Calu3 (cell line): ENCODE measurements at regions not wholly inside any gene's neighbourhood (a gene's known extent, or its start where the extent isn't known, plus 50 kb on each side); places are given as distances from the start of the nearest gene placed in this dataset.

Experiments
- BruUV-seq: library from RNA; stranded (reverse); fragments of 400-500 nt; replicated peaks from 2 replicates; lab custom pipeline; 2021; lab: Mats Ljungman, UMichigan
- CTCF ChIA-PET: fragments of 300-600 bp; sonication (Branson Sonifier 250); formaldehyde crosslinking; loops from one replicate; lab custom pipeline; 2022; ENCODE audit warnings: antibody characterized with exemption; lab: Charles Lee
- DNase-seq: peaks from one replicate; pipeline ENCODE4 v3.0.0; 2022
- H3K27ac Mint-ChIP-seq: one replicate; pipeline ENCODE4 v1.8.0; 2022; ENCODE audit warnings: mixed read lengths; ENCODE audit not compliant: unreplicated experiment
- H3K27me3 Mint-ChIP-seq: one replicate; pipeline ENCODE4 v1.8.0; 2022; ENCODE audit warnings: mixed read lengths; ENCODE audit not compliant: unreplicated experiment
- H3K36me3 Mint-ChIP-seq: one replicate; pipeline ENCODE4 v1.8.0; 2022; ENCODE audit warnings: mild to moderate bottlenecking, moderate library complexity, mixed read lengths; ENCODE audit not compliant: insufficient read depth, unreplicated experiment
- H3K4me1 Mint-ChIP-seq: one replicate; pipeline ENCODE4 v1.8.0; 2022; ENCODE audit warnings: mild to moderate bottlenecking, low read depth, mixed read lengths; ENCODE audit not compliant: unreplicated experiment
- H3K4me3 Mint-ChIP-seq: one replicate; pipeline ENCODE4 v1.8.0; 2022; ENCODE audit warnings: mild to moderate bottlenecking, low read depth, moderate library complexity, mixed read lengths; ENCODE audit not compliant: unreplicated experiment
- H3K9me3 Mint-ChIP-seq: one replicate; pipeline ENCODE4 v1.8.0; 2022; ENCODE audit warnings: low read depth, mixed read lengths; ENCODE audit not compliant: unreplicated experiment
- intact Hi-C: fragments of 100-400 bp; cut with micrococcal nuclease; formaldehyde crosslinking; loops from one replicate; pipeline ENCODE4 v1.10.0; 2022; ENCODE audit not compliant: unreplicated experiment
- TF ChIP-seq, protein P1 (sequence below): fragments of 200-600 bp; IDR thresholded peaks from one replicate; pipeline ENCODE4 v1.8.0; 2022; ENCODE audit warnings: antibody characterized with exemption; ENCODE audit not compliant: unreplicated experiment

DNA sequence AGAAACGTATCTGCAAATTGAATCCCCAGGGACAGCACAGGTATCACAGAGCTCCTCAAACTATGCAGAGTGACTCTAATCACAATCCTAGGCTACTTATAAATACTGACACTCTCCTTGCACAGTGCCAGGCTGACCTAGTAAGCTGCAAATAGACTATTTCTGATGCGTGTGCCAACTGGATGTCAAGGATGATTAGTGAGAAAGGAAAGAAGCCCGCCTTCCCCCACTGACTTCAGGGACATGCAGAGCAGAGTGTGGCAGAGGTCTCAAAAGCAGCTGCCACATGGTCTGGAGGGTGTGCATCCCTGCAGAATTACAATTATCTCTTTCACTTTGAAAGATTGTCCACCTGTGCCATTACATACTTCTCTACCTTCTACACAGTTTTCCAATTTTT lies 235.6 kb downstream of the CPS1 start:
- H3K9me3 Mint-ChIP-seq = no peaks in the 10 kb centered on the region
- no peaks in the 10 kb centered on the region for H3K27me3 Mint-ChIP-seq
- no peaks in the 10 kb centered on the region for H3K4me1 Mint-ChIP-seq
- CTCF ChIA-PET = no interaction called here
- no peak overlapping the region for H3K4me3 Mint-ChIP-seq
- BruUV-seq = no TSS peak
- TF ChIP-seq, protein P1, sequence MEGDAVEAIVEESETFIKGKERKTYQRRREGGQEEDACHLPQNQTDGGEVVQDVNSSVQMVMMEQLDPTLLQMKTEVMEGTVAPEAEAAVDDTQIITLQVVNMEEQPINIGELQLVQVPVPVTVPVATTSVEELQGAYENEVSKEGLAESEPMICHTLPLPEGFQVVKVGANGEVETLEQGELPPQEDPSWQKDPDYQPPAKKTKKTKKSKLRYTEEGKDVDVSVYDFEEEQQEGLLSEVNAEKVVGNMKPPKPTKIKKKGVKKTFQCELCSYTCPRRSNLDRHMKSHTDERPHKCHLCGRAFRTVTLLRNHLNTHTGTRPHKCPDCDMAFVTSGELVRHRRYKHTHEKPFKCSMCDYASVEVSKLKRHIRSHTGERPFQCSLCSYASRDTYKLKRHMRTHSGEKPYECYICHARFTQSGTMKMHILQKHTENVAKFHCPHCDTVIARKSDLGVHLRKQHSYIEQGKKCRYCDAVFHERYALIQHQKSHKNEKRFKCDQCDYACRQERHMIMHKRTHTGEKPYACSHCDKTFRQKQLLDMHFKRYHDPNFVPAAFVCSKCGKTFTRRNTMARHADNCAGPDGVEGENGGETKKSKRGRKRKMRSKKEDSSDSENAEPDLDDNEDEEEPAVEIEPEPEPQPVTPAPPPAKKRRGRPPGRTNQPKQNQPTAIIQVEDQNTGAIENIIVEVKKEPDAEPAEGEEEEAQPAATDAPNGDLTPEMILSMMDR = no peak
- intact Hi-C loops = no loop called here
- no peak overlapping the region for H3K27ac Mint-ChIP-seq
- DNase-seq = no peak
- H3K36me3 Mint-ChIP-seq = no peaks in the 10 kb centered on the region

DNA sequence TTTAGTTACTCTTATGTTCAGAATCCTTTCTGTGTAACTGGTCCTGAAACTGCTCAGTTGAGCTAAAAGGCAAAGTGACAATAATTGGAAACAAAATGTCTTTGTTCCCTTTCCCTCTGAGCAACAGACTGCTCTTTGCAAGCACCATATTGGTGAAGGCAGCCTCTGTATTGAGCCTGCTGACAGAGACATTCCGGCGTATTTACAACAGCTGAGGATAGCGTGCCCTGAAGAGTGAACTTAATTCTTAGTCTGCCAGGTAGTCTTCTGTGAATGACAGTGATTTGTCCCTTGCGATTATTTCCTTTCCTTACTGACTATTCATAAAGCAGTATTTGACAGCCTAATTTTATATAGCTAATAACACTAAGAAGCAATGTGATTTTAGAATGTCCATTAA lies 239.1 kb downstream of the CPS1 start:
- DNase-seq = no peak
- Mint-ChIP-seq H3K27me3 (no peaks in the 10 kb centered on the region), H3K4me1 (no peaks in the 10 kb centered on the region), H3K9me3 (no peaks in the 10 kb centered on the region), H3K36me3 (no peaks in the 10 kb centered on the region), H3K4me3 (no peak overlapping the region), H3K27ac (no peak overlapping the region)
- CTCF ChIA-PET = no interaction called here
- no TSS peak for BruUV-seq
- TF ChIP-seq, protein P1 = no peak
- intact Hi-C loops = no loop called here

DNA sequence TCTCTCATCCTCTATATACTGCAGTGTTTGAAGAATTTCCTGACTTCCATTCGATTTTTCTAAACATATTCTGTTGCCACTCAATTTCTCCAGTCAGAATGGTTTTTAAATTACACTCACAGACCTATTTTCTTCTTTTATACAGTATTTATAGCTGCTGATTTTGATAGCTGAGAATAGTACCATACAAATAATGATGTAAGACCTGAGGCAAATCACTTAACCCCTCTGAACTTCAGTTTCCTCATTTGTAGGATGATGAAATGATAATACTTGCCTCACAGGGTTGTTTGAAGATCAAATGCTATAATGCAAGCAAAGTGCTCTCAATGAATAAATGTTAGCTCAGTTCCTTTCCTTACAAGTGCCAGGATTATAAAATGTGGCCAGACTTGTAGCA lies 241.8 kb downstream of the CPS1 start:
- CTCF ChIA-PET = no interaction called here
- Mint-ChIP-seq H3K4me3 (no peak overlapping the region), H3K27me3 (no peaks in the 10 kb centered on the region), H3K9me3 (no peaks in the 10 kb centered on the region), H3K27ac (no peak overlapping the region), H3K36me3 (no peaks in the 10 kb centered on the region), H3K4me1 (no peaks in the 10 kb centered on the region)
- intact Hi-C loops = no loop called here
- BruUV-seq = no TSS peak
- no peak for DNase-seq
- TF ChIP-seq, protein P1 = no peak

DNA sequence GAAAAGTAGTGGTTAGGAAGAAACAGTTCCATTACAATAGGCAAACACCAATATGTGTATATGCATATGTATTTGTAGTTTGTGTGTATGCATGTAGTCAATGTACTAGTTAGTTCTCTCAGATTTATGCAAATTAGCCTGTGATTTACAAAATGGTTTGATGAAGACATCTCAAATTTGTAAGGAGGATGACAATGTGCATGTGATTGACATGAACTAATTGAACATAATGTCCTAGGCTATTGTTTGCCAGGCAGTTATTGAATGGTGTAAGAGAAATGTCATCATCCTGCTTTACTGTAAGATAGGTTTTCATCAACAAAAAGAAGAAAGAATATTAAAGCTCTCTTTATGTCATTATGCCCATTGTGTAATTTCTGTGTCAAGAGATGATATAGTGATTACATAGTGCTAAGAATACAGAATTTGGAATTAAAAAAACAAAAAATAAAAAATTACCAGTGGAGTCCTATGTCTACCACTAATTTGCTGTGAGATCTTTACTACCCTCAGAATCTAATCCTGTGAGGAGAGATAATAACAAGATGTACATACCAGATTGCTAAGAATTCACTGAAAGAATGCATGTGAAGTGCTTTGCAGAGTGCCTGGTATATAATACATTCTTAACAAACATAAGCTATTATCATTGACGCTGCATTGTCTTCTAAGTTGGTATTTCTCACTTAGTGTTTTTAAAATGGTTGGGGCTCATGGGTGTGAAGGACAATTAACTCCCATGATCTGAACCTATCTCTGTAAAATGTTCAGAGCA lies 258.0 kb downstream of the CPS1 start:
- Mint-ChIP-seq H3K36me3 (no peaks in the 10 kb centered on the region), H3K27me3 (no peaks in the 10 kb centered on the region), H3K27ac (no peak overlapping the region), H3K4me1 (peaks cover 14% of the 10 kb centered on the region), H3K4me3 (no peak overlapping the region), H3K9me3 (no peaks in the 10 kb centered on the region)
- TF ChIP-seq, protein P1 = no peak
- DNase-seq = no peak
- intact Hi-C loops = loop anchor here (10.0 kb wide), 1 partner anchor 310 kb away; no protein-coding TSS in a partner anchor
- BruUV-seq = no TSS peak
- CTCF ChIA-PET = no interaction called here
